K562 (cell line): ENCODE measurements at regions not wholly inside any gene's neighbourhood (a gene's known extent, or its start where the extent isn't known, plus 50 kb on each side); places are given as distances from the start of the nearest gene placed in this dataset.
"Not testable (repeated sequence)": the region's sequence is repeated elsewhere in the genome, so short reads cannot be mapped to it uniquely, and the experiment has no call there.

Experiments
- ATAC-seq: fragments of 200-7000 bp; cut with Tn5 transposase; 3 replicates; pipeline ENCODE4 v1.9.1; 2020; ENCODE audit warnings: moderate library complexity
- BruUV-seq: library from RNA; stranded (reverse); fragments of 400-500 nt; replicated peaks from 2 replicates; lab custom pipeline; 2021; lab: Mats Ljungman, UMichigan
- CTCF ChIA-PET: fragments of 300-600 bp; formaldehyde crosslinking; extraction: SDS; loops from one replicate; lab custom pipeline; 2021; ENCODE audit warnings: low intra/inter-chr PET ratio; lab: Yijun Ruan, JAX
- POLR2A ChIA-PET: fragments of 300-600, 350-650 bp; sonication (Branson Sonifier 250); formaldehyde crosslinking; extraction: SDS; loops from one replicate; lab custom pipeline; 2021; ENCODE audit warnings: antibody characterized with exemption, inconsistent platforms; lab: Yijun Ruan, JAX
- DNase-seq, 4 experiments: peaks; one replicate each; pipeline versions ENCODE4 v3.0.0 to v3.0.0-alpha.2; 2011 to 2018; ENCODE audit warnings: low spot score in 3 of 4, mixed read lengths in 3 of 4; ENCODE audit errors: extremely low read depth in 1 of 4
- FAIRE-seq: peaks from 2 replicates; lab custom pipeline; 2011; peaks lifted over from hg19 to GRCh38; lab: Jason Lieb, UNC
- H2AFZ ChIP-seq: 2 replicates; pipeline ENCODE4 v1.6.0; 2011; ENCODE audit warnings: low read depth, low read length, control low read depth, inconsistent platforms
- H3K27ac ChIP-seq: fragments of 200-600 bp; 3 replicates; pipeline ENCODE4 v1.8.0; 2011; ENCODE audit warnings: low read depth, mild to moderate bottlenecking, control low read depth, inconsistent platforms, low read length, moderate library complexity, mixed read lengths; ENCODE audit errors: extremely low read depth
- H3K27me3 ChIP-seq, 2 experiments: fragments of 300-600 bp in 1 of 2; 2 replicates in 1 of 2; 3 replicates in 1 of 2; pipeline versions ENCODE4 v1.6.0 to v1.8.0; 2011; ENCODE audit warnings: inconsistent platforms in 2 of 2, low read length in 2 of 2, mild to moderate bottlenecking in 1 of 2, mixed read lengths in 1 of 2, moderate library complexity in 1 of 2; ENCODE audit not compliant: control insufficient read depth in 2 of 2, insufficient read depth in 2 of 2
- H3K36me3 ChIP-seq: fragments of 300-600 bp; 3 replicates; pipeline ENCODE4 v1.8.0; 2011; ENCODE audit warnings: mild to moderate bottlenecking, low read length, inconsistent platforms; ENCODE audit not compliant: control insufficient read depth, insufficient read depth
- H3K4me1 ChIP-seq, 2 experiments: fragments of 200-600 bp in 1 of 2; replicated peaks in 1 of 2; 2 replicates in 1 of 2; 3 replicates in 1 of 2; pipeline versions ENCODE4 v1.5.1 to v1.8.0; 2011; ENCODE audit warnings: inconsistent platforms in 2 of 2, low read length in 2 of 2, mild to moderate bottlenecking in 1 of 2, mixed read lengths in 1 of 2, moderate library complexity in 1 of 2; ENCODE audit not compliant: control insufficient read depth in 2 of 2, insufficient read depth in 2 of 2
- H3K4me2 ChIP-seq: 2 replicates; pipeline ENCODE4 v1.6.1; 2011; ENCODE audit warnings: low read length, control low read depth, inconsistent platforms, mixed read lengths; ENCODE audit not compliant: insufficient read depth
- H3K4me3 ChIP-seq: fragments of 200-600 bp; sonication (generic), shearing (Covaris generic); 2 replicates; pipeline ENCODE4 v1.5.1; 2016; ENCODE audit warnings: control low read depth, inconsistent platforms
- H3K79me2 ChIP-seq: fragments of 200-600 bp; 3 replicates; pipeline ENCODE4 v1.8.0; 2011; ENCODE audit warnings: low read length, inconsistent platforms; ENCODE audit not compliant: control insufficient read depth, insufficient read depth
- H3K9ac ChIP-seq, 2 experiments: 2 replicates each; pipeline versions ENCODE4 v1.6.0 to v1.6.1; 2011; ENCODE audit warnings: low read depth in 2 of 2, low read length in 2 of 2, control low read depth in 1 of 2, inconsistent platforms in 1 of 2, mild to moderate bottlenecking in 1 of 2, mixed read lengths in 1 of 2; ENCODE audit not compliant: insufficient read depth in 1 of 2
- H3K9me1 ChIP-seq: one replicate; pipeline ENCODE4 v1.6.0; 2011; ENCODE audit warnings: inconsistent platforms, mild to moderate bottlenecking, low read length, moderate library complexity; ENCODE audit not compliant: control insufficient read depth, insufficient read depth
- H3K9me3 ChIP-seq: replicated peaks from 2 replicates; pipeline ENCODE4 v1.5.1; 2011; ENCODE audit warnings: low read depth, low read length, inconsistent platforms; ENCODE audit not compliant: control insufficient read depth, insufficient read depth
- H4K20me1 ChIP-seq: replicated peaks from 2 replicates; pipeline ENCODE4 v1.6.1; 2011; ENCODE audit warnings: low read length, inconsistent platforms, mixed read lengths; ENCODE audit not compliant: control insufficient read depth, insufficient read depth
- MXD1 ChIP-seq: fragments of 250-450 bp; sonication (Bioruptor Pico); IDR thresholded peaks from 2 replicates; pipeline ENCODE4 v1.8.0; 2021; ENCODE audit warnings: borderline replicate concordance, mild to moderate bottlenecking, moderate library complexity; ENCODE audit not compliant: poor library complexity, severe bottlenecking
- REST ChIP-seq, 2 experiments: fragments of 450-650 bp; formaldehyde crosslinking in 1 of 2; IDR thresholded peaks; 2 replicates each; pipeline versions ENCODE4 v1.4.0 to v1.6.1; 2014 to 2020; ENCODE audit warnings: mild to moderate bottlenecking in 2 of 2, borderline replicate concordance in 1 of 2, low read depth in 1 of 2
- RNF2 ChIP-seq: sonication (generic); IDR thresholded peaks from 2 replicates; pipeline ENCODE4 v1.6.1; 2016
- SMARCC2 ChIP-seq: fragments of 450-650 bp; IDR thresholded peaks from 2 replicates; pipeline ENCODE4 v1.6.1; 2017; ENCODE audit warnings: antibody characterized with exemption, moderate library complexity, mild to moderate bottlenecking, low read depth
- SPI1 ChIP-seq: IDR thresholded peaks from 2 replicates; pipeline ENCODE4 v1.6.1; 2011; ENCODE audit warnings: low read depth, low read length, control low read depth, borderline replicate concordance
- TAF7 ChIP-seq: fragments of 450-650 bp; IDR thresholded peaks from 2 replicates; pipeline ENCODE4 v1.6.1; 2016; ENCODE audit warnings: missing genetic modification characterization, missing compliant biosample characterization
- TCF7 ChIP-seq: sonication (generic); IDR thresholded peaks from 2 replicates; pipeline ENCODE4 v1.6.1; 2016; ENCODE audit warnings: antibody characterized with exemption, borderline replicate concordance
- ZFP36 ChIP-seq: fragments of 150-350 bp; IDR thresholded peaks from 2 replicates; pipeline ENCODE4 v1.6.1; 2018; ENCODE audit warnings: low read length, low read depth; ENCODE audit not compliant: partially characterized antibody
- ZSCAN29 ChIP-seq: fragments of 450-650 bp; IDR thresholded peaks from 2 replicates; pipeline ENCODE4 v1.6.1; 2017
- WGBS: fragments of 100-300 bp; shearing (Covaris generic); methylation state at CpG from one replicate; pipeline ENCODE4 v1.1.6; 2016; ENCODE audit warnings: low coverage, mixed read lengths; ENCODE audit not compliant: insufficient coverage; ENCODE audit errors: missing lambda C conversion rate; 5-methylcytosine and 5-hydroxymethylcytosine counted together
- in situ Hi-C: fragments of 300-500 bp; cut with MboI; formaldehyde crosslinking; loops from 4 replicates; pipeline ENCODE4 v1.15.0; 2018; ENCODE audit warnings: inconsistent platforms, mixed read lengths
- intact Hi-C: fragments of 100-400 bp; cut with micrococcal nuclease; formaldehyde crosslinking; loops from 2 replicates; pipeline ENCODE4 v1.14.2; 2022

GRCh38 chr4:189753092-189753491 lies 187.6 kb upstream of the FRG1 start:
- peak; percentile 42 for TF ChIP-seq ZFP36
- TF ChIP-seq, all 486 proteins: peak for 1; not testable (repeated sequence) for 485
- FAIRE-seq, H3K4me2 ChIP-seq, BruUV-seq, H3K4me3 ChIP-seq, CTCF ChIA-PET, H3K9ac ChIP-seq, H3K4me1 ChIP-seq, H3K27me3 ChIP-seq, H3K9me3 ChIP-seq, H3K27ac ChIP-seq, H3K36me3 ChIP-seq, H3K79me2 ChIP-seq, H2AFZ ChIP-seq, POLR2A ChIA-PET, H4K20me1 ChIP-seq, in situ Hi-C loops, ATAC-seq, H3K9me1 ChIP-seq, intact Hi-C loops, DNase-seq: not testable (repeated sequence)
- WGBS, result 0% methylated on average over 1 of the region's 1 CpG

- in situ Hi-C loops (no loop called here), intact Hi-C loops (no loop called here)
- Histone ChIP-seq H3K36me3 (no peaks in the 10 kb centered on the region), H4K20me1 (no peaks in the 10 kb centered on the region), H3K9me1 (no peaks in the 10 kb centered on the region), H3K79me2 (no peaks in the 10 kb centered on the region), H3K9me3 (no peaks in the 10 kb centered on the region), H3K4me1 (no peaks in the 10 kb centered on the region), H3K4me2 (no peak overlapping the region), H3K4me3 (no peak overlapping the region), H3K27ac (no peak overlapping the region), H2AFZ (no peak overlapping the region), H3K27me3 (no peaks in the 10 kb centered on the region), H3K9ac (no peak overlapping the region)
- no TSS peak for BruUV-seq
- 3% methylated on average over 3 of the region's 3 CpGs for WGBS
- ATAC-seq (no peak), FAIRE-seq (no peak), DNase-seq (no peak)
- ChIA-PET CTCF (no interaction called here), POLR2A (no interaction called here)
- TF ChIP-seq REST (IDR thresholded peaks at IDR 0.05; ENCODE audit: borderline replicate concordance), result no peak
- no peak for TF ChIP-seq REST (CRISPR knock-in tag; IDR thresholded peaks at IDR 0.05; ENCODE audit: low read depth)
- no peak for TF ChIP-seq TAF7 (tag)
- no peak for TF ChIP-seq RNF2
- TF ChIP-seq MXD1, result no peak
- TF ChIP-seq SMARCC2, result no peak
- TF ChIP-seq ZSCAN29, result no peak
- no peak for TF ChIP-seq SPI1
- no peak for TF ChIP-seq TCF7
Observed at GRCh38 chr4:189763583-189763982, 177.1 kb upstream of the FRG1 start.
